Renal cortical epithelial cell (primary cell): ENCODE measurements at regions not wholly inside any gene's neighbourhood (a gene's known extent, or its start where the extent isn't known, plus 50 kb on each side); places are given as distances from the start of the nearest gene placed in this dataset.

Source experiments
- DNase-seq: peaks from one replicate; pipeline ENCODE4 v3.0.0-alpha.2; 2011; ENCODE audit warnings: low read depth

GRCh38 chr13:44021422-44021821, 141.7 kb downstream of the LACC1 start:
- DNase-seq, result peak; percentile 71

GRCh38 chr13:44022196-44022595, 142.5 kb downstream of the LACC1 start:
- peak; percentile 82 for DNase-seq

GRCh38 chr13:44024167-44024845, 144.6 kb downstream of the LACC1 start:
- no peak for DNase-seq

- no peak for DNase-seq
These were observed 145.1 kb downstream of the LACC1 start for GRCh38 chr13:44024846-44025195.

- DNase-seq, result no peak
These were observed 146.5 kb downstream of the LACC1 start for GRCh38 chr13:44026194-44026593.

- DNase-seq, result no peak
These were observed 149.0 kb downstream of the LACC1 start for GRCh38 chr13:44028734-44029133.

- no peak for DNase-seq
These were observed 150.9 kb downstream of the LACC1 start for GRCh38 chr13:44030615-44031014.

- DNase-seq, result no peak
These were observed 151.9 kb downstream of the LACC1 start for GRCh38 chr13:44031555-44031954.

- no peak for DNase-seq
These were observed 153.1 kb downstream of the LACC1 start for GRCh38 chr13:44032802-44033201.

- no peak for DNase-seq
These were observed 155.7 kb downstream of the LACC1 start for GRCh38 chr13:44035400-44035799.

GRCh38 chr13:44040070-44040817, 160.5 kb downstream of the LACC1 start:
- peak; percentile 86 for DNase-seq

- DNase-seq, result peak; percentile 92
These were observed 161.1 kb downstream of the LACC1 start for GRCh38 chr13:44040818-44041100.

- peak; percentile 84 for DNase-seq
These were observed 165.0 kb downstream of the LACC1 start for GRCh38 chr13:44044547-44045179.

- DNase-seq, result no peak
These were observed 165.5 kb downstream of the LACC1 start for GRCh38 chr13:44045180-44045562.

- no peak for DNase-seq
These were observed 166.7 kb downstream of the LACC1 start for GRCh38 chr13:44046428-44046827.

- no peak for DNase-seq
These were observed 168.6 kb downstream of the LACC1 start for GRCh38 chr13:44048326-44048725.

- peak; percentile 38 for DNase-seq
These were observed 169.6 kb downstream of the LACC1 start for GRCh38 chr13:44049081-44049945.

- DNase-seq, result no peak
These were observed 170.9 kb downstream of the LACC1 start for GRCh38 chr13:44050450-44051063.

- peak; percentile 82 for DNase-seq
These were observed 171.7 kb downstream of the LACC1 start for GRCh38 chr13:44051405-44051804.

GRCh38 chr13:44051918-44052675, 172.4 kb downstream of the LACC1 start:
- no peak for DNase-seq

GRCh38 chr13:44052780-44053184, 173.1 kb downstream of the LACC1 start:
- peak; percentile 92 for DNase-seq
